Panc1 (cell line): ENCODE measurements at regions not wholly inside any gene's neighbourhood (a gene's known extent, or its start where the extent isn't known, plus 50 kb on each side); places are given as distances from the start of the nearest gene placed in this dataset.

Source experiments
- POLR2AphosphoS5 ChIP-seq: IDR thresholded peaks from 2 replicates; pipeline ENCODE4 v1.6.1; 2012; ENCODE audit warnings: mild to moderate bottlenecking, low read depth, low read length, moderate library complexity
- REST ChIP-seq, 2 experiments: IDR thresholded peaks; 2 replicates each; pipeline ENCODE4 v1.6.1; 2011 to 2012; ENCODE audit warnings: low read depth in 2 of 2, control low read depth in 1 of 2, low read length in 1 of 2, mild to moderate bottlenecking in 1 of 2, moderate library complexity in 1 of 2; ENCODE audit not compliant: insufficient read depth in 1 of 2
- SIN3A ChIP-seq: IDR thresholded peaks from 2 replicates; pipeline ENCODE4 v1.6.1; 2012; ENCODE audit warnings: low read depth, mild to moderate bottlenecking, low read length, moderate library complexity, borderline replicate concordance; ENCODE audit not compliant: insufficient read depth
- TF ChIP-seq, protein P1 (sequence below): fragments of 450-650 bp; IDR thresholded peaks from 2 replicates; pipeline ENCODE4 v1.5.1; 2017; ENCODE audit warnings: mild to moderate bottlenecking

DNA sequence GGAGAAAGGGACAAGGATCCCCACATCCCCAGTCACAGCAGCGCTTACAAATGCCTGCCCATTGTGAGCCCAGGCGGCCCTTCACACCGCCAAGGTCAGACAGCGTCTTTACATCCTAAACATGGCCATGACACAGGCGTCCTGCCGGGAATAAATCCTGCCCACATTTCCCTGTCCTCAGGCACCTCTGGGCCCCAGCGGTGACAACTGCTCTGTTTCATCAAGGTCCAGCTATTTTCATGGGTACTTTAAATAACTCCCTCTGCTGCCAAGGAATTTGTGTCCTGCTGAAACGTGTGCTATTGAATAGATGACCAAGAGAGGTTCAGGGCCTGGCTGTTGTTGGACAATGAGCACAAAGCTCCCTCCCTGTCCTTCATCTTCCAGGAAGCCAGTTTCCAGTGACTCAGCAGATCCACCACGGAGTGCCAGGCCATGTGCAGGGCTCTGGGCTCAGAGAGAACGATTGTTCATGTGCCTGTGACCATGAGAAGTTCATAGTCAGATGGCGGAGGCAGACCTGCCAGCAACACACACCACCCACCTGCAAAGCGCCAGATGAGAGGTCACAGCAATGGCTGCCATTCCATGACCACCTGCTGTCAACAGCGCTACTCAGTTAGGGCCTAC lies 195.8 kb downstream of the MATN1 start:
- TF ChIP-seq, protein P1, sequence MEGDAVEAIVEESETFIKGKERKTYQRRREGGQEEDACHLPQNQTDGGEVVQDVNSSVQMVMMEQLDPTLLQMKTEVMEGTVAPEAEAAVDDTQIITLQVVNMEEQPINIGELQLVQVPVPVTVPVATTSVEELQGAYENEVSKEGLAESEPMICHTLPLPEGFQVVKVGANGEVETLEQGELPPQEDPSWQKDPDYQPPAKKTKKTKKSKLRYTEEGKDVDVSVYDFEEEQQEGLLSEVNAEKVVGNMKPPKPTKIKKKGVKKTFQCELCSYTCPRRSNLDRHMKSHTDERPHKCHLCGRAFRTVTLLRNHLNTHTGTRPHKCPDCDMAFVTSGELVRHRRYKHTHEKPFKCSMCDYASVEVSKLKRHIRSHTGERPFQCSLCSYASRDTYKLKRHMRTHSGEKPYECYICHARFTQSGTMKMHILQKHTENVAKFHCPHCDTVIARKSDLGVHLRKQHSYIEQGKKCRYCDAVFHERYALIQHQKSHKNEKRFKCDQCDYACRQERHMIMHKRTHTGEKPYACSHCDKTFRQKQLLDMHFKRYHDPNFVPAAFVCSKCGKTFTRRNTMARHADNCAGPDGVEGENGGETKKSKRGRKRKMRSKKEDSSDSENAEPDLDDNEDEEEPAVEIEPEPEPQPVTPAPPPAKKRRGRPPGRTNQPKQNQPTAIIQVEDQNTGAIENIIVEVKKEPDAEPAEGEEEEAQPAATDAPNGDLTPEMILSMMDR: no peak
- TF ChIP-seq SIN3A: no peak
- TF ChIP-seq POLR2AphosphoS5: no peak
- no peak for TF ChIP-seq REST (IDR thresholded peaks at IDR 0.05; ENCODE audit: insufficient read depth in 1 of 2, low read depth in 2 of 2, low read length in 1 of 2)
